ENCODE measurements at regions not wholly inside any gene's neighbourhood (a gene's known extent, or its start where the extent isn't known, plus 50 kb on each side); places are given as distances from the start of the nearest gene placed in this dataset.

GRCh38 chr5:13029211-13029610 is 915.3 kb downstream of the DNAH5 start:
- H3K4me2 ChIP-seq (ENCODE audit: insufficient read depth in 1 of 2, low read depth in 2 of 2, low read length in 2 of 2), result no peak overlapping the region
- H4K20me1 ChIP-seq (replicated peaks in 1 of 2; ENCODE audit: control insufficient read depth in 1 of 2, insufficient read depth in 2 of 2, low read length in 2 of 2), result no peaks in the 10 kb centered on the region
- no peaks in the 10 kb centered on the region for H3K79me2 ChIP-seq (ENCODE audit: control insufficient read depth in 1 of 2, insufficient read depth in 2 of 2, low read length in 2 of 2)
- H2BK120ac ChIP-seq (replicated peaks; ENCODE audit: low read depth, low read length), result no peak overlapping the region
- H3K27me3 ChIP-seq (replicated peaks in 1 of 4; ENCODE audit: control insufficient read depth in 3 of 4, extremely low read depth in 1 of 4, insufficient read depth in 3 of 4, low read length in 3 of 4), result no peaks in the 10 kb centered on the region
- no peak overlapping the region for H2BK5ac ChIP-seq (ENCODE audit: low read depth, low read length)
- ChIA-PET POLR2A (ENCODE audit: partially characterized antibody) (no interaction called here), CTCF (ENCODE audit: partially characterized antibody) (no interaction called here)
- no peak overlapping the region for H3K23ac ChIP-seq (ENCODE audit: insufficient read length)
- H2BK20ac ChIP-seq (ENCODE audit: low read length), result no peak overlapping the region
- no peaks in the 10 kb centered on the region for H3K4me1 ChIP-seq (replicated peaks in 1 of 4; ENCODE audit: control insufficient read depth in 3 of 4, insufficient read depth in 4 of 4, low read length in 3 of 4)
- H3K14ac ChIP-seq (ENCODE audit: insufficient read length), result no peak overlapping the region
- H4K8ac ChIP-seq (ENCODE audit: extremely low read depth, insufficient read depth, low read length), result no peak overlapping the region
- H4K5ac ChIP-seq (ENCODE audit: insufficient read length, low read depth, low read length), result no peak overlapping the region
- H2BK15ac ChIP-seq (ENCODE audit: low read length), result no peak overlapping the region
- no peaks in the 10 kb centered on the region for H3K36me3 ChIP-seq (ENCODE audit: control insufficient read depth in 2 of 4, insufficient read depth in 4 of 4, low read length in 3 of 4)
- H4K91ac ChIP-seq (replicated peaks; ENCODE audit: insufficient read length, low read length), result no peak overlapping the region
- H2AFZ ChIP-seq (ENCODE audit: low read length), result no peak overlapping the region
- no peak overlapping the region for H2BK12ac ChIP-seq (ENCODE audit: low read depth, low read length)
- TF ChIP-seq NANOG (IDR thresholded peaks at IDR 0.05; ENCODE audit: insufficient read depth, low read depth, low read length, poor library complexity, severe bottlenecking), result no peak
- no peak for TF ChIP-seq KDM4A (IDR thresholded peaks at IDR 0.05; ENCODE audit: low read depth, low read length, severe bottlenecking)
- no peak for TF ChIP-seq PHF8 (conservative IDR thresholded peaks at IDR 0.05; ENCODE audit: low read depth, low read length)
- no peak overlapping the region for H3K9ac ChIP-seq (replicated peaks in 1 of 4; ENCODE audit: extremely low read depth in 1 of 4, low read depth in 3 of 4, low read length in 3 of 4)
- no peak overlapping the region for H3K27ac ChIP-seq (ENCODE audit: low read depth, low read length)
- H2AK5ac ChIP-seq (ENCODE audit: low read depth, low read length), result no peak overlapping the region
- H3K56ac ChIP-seq (replicated peaks; ENCODE audit: insufficient read length, low read depth, low read length), result no peak overlapping the region
- no peaks in the 10 kb centered on the region for H3K9me3 ChIP-seq (ENCODE audit: insufficient read depth in 2 of 2, low read depth in 1 of 2, low read length in 1 of 2)
- H3K23me2 ChIP-seq (ENCODE audit: low read depth, low read length), result no peaks in the 10 kb centered on the region
- 100% methylated on average over 1 of the region's 1 CpG; no CpG with 5 or more reads in 1 of the 2 experiments for WGBS, 2 experiments (ENCODE audit: extremely low coverage in 1 of 2, insufficient coverage in 1 of 2, insufficient read length in 1 of 2, insufficient replicate concordance in 2 of 2, low coverage in 1 of 2, low lambda C conversion rate in 2 of 2, missing lambda C conversion rate in 1 of 2)
- FAIRE-seq (no peak), DNase-seq (ENCODE audit: low read depth in 1 of 2, low spot score in 2 of 2) (no peak)
- no peak overlapping the region for H3K4ac ChIP-seq (replicated peaks; ENCODE audit: insufficient read length, low read depth, low read length)
- no peaks in the 10 kb centered on the region for H3K79me1 ChIP-seq (ENCODE audit: low read depth, low read length)
- H3K4me3 ChIP-seq (ENCODE audit: extremely low read depth in 1 of 4, insufficient read depth in 2 of 4, low read depth in 3 of 4, low read length in 4 of 4), result no peak overlapping the region
- no peak overlapping the region for H3K18ac ChIP-seq (ENCODE audit: extremely low read depth, low read length)

Measured in H1 (cell line).